Panc1 (cell line): ENCODE measurements at regions not wholly inside any gene's neighbourhood (a gene's known extent, or its start where the extent isn't known, plus 50 kb on each side); places are given as distances from the start of the nearest gene placed in this dataset.

Source experiments
- TF ChIP-seq, protein P1 (sequence below): fragments of 450-650 bp; IDR thresholded peaks from 2 replicates; pipeline ENCODE4 v1.5.1; 2017; ENCODE audit warnings: mild to moderate bottlenecking
- TF ChIP-seq, protein P2 (sequence below), 2 experiments: IDR thresholded peaks; 2 replicates each; pipeline ENCODE4 v1.6.1; 2011 to 2012; ENCODE audit warnings: low read depth in 2 of 2, control low read depth in 1 of 2, low read length in 1 of 2, mild to moderate bottlenecking in 1 of 2, moderate library complexity in 1 of 2; ENCODE audit not compliant: insufficient read depth in 1 of 2

DNA sequence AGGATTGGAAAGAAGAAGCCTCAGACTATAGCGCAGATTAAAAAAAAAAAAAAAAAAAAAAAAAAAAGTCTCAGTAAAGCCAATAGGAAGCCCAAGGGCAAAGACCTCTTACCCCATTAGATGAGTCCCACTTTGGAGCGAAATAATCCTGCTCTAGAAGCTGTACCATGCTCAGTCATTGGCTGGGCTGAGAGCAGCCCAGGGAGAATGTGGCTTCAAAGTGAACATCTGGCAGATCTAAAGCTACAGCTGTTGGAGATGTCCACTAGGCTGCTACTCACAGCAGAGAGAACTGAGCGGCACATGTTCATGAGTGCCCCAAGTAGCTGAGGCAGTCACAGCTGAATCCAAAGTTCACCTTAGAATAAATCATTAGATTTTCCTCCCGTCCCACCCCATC lies 560.9 kb downstream of the MED13L start:
- TF ChIP-seq, protein P1, sequence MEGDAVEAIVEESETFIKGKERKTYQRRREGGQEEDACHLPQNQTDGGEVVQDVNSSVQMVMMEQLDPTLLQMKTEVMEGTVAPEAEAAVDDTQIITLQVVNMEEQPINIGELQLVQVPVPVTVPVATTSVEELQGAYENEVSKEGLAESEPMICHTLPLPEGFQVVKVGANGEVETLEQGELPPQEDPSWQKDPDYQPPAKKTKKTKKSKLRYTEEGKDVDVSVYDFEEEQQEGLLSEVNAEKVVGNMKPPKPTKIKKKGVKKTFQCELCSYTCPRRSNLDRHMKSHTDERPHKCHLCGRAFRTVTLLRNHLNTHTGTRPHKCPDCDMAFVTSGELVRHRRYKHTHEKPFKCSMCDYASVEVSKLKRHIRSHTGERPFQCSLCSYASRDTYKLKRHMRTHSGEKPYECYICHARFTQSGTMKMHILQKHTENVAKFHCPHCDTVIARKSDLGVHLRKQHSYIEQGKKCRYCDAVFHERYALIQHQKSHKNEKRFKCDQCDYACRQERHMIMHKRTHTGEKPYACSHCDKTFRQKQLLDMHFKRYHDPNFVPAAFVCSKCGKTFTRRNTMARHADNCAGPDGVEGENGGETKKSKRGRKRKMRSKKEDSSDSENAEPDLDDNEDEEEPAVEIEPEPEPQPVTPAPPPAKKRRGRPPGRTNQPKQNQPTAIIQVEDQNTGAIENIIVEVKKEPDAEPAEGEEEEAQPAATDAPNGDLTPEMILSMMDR = no peak
- TF ChIP-seq, protein P2, sequence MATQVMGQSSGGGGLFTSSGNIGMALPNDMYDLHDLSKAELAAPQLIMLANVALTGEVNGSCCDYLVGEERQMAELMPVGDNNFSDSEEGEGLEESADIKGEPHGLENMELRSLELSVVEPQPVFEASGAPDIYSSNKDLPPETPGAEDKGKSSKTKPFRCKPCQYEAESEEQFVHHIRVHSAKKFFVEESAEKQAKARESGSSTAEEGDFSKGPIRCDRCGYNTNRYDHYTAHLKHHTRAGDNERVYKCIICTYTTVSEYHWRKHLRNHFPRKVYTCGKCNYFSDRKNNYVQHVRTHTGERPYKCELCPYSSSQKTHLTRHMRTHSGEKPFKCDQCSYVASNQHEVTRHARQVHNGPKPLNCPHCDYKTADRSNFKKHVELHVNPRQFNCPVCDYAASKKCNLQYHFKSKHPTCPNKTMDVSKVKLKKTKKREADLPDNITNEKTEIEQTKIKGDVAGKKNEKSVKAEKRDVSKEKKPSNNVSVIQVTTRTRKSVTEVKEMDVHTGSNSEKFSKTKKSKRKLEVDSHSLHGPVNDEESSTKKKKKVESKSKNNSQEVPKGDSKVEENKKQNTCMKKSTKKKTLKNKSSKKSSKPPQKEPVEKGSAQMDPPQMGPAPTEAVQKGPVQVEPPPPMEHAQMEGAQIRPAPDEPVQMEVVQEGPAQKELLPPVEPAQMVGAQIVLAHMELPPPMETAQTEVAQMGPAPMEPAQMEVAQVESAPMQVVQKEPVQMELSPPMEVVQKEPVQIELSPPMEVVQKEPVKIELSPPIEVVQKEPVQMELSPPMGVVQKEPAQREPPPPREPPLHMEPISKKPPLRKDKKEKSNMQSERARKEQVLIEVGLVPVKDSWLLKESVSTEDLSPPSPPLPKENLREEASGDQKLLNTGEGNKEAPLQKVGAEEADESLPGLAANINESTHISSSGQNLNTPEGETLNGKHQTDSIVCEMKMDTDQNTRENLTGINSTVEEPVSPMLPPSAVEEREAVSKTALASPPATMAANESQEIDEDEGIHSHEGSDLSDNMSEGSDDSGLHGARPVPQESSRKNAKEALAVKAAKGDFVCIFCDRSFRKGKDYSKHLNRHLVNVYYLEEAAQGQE (IDR thresholded peaks at IDR 0.05; ENCODE audit: insufficient read depth in 1 of 2, low read depth in 2 of 2, low read length in 1 of 2) = no peak
